Epidermal melanocyte (primary cell): ENCODE measurements at regions not wholly inside any gene's neighbourhood (a gene's known extent, or its start where the extent isn't known, plus 50 kb on each side); places are given as distances from the start of the nearest gene placed in this dataset.

ENCODE experiments used
- DNase-seq: peaks from one replicate; pipeline ENCODE4 v3.0.0; 2011; ENCODE audit warnings: low spot score; ENCODE audit not compliant: insufficient read length

DNA sequence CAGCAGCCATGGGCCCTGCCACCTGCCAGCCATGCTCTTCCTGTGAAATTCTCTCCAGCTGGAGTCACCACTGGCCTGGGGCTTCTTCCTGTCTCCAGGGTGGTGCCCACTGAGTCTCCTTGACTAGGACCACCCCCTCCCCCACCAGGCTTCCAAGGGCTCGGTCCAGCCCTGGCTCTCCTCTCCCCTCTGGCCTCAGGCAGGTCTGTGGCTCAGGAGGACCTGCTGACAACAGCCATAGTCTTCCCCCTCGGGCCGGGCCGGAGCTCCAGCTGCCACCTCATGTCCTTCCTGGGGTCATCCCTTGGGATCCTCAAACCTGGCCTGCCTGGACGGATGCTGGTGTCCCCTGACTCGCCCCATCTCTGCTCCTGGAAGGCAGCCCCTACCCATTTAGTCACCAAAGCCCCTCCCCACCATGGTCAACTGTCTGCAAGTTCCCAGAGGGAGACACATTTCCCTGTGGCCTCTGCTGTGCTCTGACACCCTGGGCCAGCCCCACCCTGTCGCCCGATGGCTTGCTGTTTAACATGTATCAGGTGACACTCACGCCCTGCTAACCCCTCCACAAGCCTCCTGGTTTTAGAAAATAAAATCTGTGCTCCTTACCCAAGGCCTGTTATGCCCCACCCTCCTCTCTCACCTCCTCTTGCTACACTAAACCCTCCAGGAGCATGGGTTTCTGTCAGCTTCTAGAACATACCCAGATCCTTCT is 186.2 kb downstream of the RBFOX3 start:
- DNase-seq, result no peak

DNA sequence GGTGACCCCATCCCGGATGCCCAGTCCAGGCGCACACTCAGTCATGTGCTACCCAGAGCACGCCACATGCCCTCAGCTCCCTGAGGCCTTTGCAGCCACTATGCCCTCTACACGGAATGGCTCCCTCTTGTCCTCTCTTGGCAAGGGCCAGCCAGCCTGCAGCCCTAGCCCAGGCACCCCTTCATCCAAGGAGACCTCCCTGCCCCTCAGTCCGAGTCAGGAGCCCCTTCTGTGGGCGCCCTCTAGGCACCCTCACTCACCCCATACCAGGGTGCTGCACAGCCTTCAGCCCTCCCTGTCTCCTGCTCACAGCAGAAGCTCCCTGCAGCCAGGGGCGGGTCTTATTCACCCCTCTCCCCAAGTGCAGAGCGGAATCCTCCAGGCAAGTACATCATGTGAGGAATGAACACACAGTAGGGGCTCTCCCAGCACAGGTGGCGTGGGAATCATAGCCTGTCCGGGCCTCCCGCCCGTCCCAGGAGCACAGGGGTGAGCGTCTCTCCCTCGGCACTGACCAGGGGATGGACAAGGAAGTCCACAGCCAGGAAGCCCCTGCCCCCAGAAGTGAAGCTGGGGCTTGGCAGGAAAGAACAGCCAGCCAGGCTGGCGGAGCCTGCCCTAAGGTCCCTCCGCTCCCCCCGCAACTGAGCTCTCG is 186.9 kb downstream of the RBFOX3 start:
- no peak for DNase-seq

DNA sequence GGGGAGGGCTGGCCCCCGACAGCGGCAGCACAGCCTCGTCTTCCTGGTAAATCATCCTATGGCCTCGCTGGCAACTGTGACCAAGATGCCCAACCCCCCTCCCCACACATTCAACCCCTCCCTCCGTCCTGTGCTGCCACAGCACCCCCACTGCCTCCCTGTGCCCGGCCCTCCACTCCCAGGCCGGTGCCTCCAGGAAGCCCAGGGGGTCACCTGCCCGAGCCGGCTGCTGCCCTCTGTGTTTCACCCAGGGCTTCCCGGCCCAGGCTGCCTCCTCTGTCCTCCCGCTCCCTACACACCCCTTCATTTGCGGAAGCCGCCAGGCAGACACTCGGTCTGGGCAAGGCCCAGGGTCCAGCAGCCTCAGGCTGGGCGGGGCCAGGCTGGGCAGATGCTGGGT is 188.6 kb downstream of the RBFOX3 start:
- no peak for DNase-seq

DNA sequence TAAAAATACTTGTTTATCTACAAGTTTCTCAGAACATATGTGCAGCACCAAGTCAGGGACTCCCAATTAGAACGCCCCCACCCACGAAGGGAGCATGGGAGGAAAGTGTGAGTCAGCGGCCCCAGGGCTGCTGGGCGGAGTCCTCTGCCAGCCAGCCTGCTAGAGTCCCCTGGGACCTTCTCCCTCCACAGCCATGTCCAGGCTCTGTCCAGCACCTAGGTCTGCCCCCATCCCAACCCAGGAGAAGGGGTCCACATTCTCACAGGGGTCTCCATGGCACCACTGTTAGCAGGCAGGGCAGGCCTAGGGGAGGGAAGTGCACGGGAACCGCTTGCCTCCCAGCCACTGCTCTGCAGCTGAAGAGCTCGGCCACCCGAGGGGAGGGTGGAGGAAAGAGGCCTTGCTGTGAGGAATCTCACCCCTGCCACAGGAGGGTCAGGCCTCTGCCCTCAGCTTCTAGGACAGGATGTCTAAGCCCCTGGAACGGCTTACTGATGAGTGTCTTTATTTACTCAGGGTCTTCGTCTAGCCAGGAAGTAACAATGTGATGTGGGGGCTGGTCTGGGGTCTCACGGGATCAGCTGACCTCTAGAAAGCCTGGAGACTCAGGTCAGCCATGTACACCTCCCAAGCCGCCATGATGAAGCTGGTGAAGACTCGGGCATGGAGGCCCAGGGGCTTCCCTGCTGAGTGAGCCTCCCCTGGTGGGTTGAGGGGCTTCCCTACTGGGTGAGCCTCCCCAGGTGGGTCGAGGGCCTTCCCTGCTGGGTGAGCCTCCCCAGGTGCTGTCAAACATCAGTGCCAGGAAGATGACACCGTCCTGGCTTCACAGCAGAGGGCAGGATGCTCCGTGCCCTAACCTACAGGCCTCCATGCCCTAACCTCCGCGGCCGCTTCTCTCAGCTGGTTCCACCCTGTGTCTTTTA is 190.3 kb downstream of the RBFOX3 start:
- DNase-seq, result no peak

DNA sequence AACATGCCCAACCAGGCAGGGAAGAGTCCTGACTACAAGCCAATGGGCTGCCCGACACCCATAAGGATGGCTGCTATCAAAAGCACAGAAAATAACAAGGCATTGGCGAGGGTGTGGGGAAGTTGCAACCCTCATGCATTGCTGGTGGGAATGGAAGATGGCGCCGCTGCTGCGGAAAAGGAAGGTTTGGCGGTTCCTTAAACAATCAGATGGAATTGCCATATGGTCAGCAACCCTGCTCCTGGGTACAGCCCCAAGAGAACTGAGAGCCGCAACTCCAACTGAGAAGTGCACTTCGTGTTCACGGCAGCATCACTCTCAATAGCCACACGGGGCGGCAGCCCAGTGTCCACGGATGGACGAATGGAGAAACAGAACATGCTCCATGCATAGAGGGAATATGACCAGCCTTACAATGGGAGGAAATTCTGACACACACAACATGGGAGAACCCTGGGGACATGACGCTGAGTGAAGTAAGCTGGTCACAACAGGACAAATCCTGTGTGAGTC is 193.3 kb downstream of the RBFOX3 start:
- no peak for DNase-seq

DNA sequence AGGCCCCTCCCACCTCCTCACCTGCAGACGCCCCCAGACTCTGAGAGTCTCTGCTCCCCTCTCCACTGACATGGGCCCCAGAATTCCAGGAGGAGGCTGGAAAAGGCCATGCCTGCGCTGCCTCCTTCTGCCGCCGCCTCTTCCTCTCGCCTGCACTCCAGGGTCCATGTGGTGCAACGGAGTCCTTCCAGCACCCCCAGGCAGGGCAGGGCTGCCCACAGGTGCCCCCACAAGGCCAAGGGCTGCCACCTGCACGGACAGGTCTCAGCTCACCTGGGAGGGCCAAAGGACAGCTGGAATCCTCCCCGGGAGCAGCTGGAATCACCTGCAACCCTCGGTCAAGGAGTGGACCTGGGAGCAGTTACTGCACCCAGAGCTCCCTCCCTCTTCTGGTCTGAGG is 194.9 kb downstream of the RBFOX3 start:
- no peak for DNase-seq

DNA sequence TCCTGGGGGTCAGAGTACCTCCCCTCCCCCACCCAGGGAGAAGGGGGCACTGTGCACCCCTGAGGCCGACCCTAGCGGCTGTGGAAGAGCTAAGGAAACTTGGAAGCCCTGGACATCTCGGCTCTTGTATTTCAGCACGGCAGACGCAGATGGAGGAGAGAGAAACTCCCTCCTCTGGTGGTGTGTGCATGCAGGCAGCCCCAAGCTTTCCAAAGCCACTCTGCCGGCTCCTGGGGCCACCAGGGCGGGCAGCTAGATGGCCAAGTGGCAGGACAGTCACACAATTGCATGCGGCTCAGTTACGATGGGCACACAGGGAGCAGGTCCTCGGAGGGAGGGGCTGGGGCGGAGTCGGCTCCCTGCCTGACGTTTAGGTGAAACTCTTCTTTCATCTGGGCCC is 195.5 kb downstream of the RBFOX3 start:
- DNase-seq, result no peak

DNA sequence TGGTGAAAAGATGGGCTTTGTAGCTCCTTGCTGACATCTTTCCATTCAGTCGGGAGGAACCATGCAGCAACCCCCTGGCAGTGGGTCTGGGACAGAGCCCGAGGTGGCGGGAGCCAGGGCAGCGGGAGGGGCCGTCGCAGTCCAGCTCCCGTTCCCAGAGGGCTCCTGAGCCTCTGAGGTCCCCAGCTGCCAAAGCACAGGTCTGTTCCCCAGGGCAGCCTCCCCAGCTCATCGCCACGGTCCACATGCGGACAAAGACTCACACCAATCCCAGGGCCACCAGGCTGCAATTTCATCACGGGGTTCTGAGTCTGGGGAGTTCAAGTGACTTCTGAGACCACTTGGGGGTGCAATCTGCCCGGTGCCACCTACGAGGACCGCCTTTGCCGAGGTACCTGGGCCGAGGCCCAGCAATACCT is 196.0 kb downstream of the RBFOX3 start:
- DNase-seq, result no peak

DNA sequence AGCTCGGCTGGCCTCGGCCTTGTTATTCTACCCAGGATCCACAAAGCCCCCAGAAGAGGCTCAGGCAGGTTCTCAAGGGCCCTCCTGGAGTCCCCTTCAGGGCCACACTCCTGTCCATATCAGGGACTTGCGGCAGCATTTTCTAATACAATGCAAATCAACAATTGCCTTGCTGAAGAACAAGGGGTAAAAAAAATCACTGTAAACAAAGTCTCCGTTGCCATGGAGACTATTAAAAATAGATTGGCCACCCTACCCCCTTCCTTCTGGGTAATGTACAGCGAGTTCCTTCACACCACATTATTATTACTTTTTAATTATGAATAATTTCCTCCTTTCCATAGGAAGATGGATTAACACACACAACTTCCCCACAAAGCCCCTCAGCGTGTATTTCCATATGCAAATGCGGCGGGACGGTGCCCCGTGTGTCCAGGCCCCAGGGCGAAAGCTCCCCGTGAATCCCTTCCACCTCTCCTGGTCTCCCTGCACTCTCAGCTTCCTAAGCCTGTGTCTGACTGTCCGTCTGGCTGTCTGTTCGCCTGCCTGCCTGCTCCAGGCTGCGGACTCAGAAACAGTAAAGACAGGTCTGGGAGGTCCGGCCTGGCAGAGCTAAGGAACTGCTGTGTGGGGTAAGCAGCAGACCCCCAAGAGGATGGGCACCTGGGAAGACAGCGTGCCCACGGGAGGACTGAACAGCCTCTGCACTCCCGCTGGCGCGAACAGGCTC is 196.6 kb downstream of the RBFOX3 start:
- DNase-seq, result no peak

DNA sequence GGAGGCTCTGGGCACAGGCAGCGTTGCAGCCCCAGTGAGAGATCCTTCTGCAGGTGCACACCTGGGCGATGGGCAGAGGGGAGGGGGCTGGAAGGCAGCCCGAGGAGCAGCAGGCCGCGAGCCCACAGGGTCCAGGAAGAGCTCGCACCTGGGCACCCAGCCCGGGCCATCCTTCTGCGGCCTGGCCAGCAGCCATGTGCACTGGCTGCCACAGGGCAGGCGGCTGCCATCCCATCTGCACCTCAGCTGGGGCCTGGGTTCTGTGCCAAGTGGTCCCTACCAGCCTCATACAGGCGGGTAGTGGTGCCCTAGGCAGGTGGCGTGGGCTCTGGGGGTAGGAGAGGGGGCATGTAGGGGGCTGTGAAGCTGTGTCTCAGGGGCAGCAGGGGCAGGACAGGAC is 197.2 kb downstream of the RBFOX3 start:
- DNase-seq, result no peak

DNA sequence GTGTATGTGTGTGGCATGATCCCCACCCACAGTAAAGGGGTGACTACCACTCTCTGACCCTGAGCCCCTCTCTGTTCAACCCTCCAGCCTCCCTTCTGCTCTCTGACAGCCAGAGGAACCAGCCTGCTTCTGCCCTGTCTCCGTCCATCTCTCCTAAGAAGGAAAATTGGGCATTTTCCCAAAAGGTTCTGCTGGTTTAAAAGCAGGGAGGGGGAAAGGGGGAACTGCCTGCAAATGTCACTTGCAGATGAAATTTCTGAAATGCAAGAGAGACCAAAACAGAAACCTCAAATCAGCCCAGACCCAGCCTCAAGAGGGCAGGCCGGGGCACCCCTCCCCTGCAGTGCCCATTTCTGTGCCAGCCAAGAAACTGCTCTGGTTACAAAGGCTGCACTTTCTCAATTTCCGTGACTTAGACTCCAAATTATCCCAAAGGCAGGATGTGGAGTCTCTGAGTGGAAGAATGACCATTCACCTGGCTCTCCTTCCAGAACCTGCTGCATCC is 197.9 kb downstream of the RBFOX3 start:
- DNase-seq, result no peak

DNA sequence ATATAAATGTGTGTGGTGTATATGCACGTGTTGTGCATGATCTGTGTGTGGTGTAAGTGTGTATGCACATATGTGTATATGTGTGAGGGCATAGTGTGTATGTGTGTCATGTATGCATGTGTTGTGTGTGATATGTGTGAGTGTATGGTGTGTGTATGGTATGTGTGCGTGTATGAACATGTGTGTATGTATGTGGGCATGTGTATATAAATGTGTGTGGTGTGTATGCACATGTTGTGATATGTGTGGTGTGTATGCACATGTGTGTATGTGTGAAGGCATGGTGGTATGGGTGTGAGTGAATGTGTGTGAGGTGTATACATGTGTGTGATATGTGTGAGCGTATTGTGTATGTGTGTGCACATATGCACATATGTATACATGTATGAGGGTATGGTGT is 198.7 kb downstream of the RBFOX3 start:
- no peak for DNase-seq

DNA sequence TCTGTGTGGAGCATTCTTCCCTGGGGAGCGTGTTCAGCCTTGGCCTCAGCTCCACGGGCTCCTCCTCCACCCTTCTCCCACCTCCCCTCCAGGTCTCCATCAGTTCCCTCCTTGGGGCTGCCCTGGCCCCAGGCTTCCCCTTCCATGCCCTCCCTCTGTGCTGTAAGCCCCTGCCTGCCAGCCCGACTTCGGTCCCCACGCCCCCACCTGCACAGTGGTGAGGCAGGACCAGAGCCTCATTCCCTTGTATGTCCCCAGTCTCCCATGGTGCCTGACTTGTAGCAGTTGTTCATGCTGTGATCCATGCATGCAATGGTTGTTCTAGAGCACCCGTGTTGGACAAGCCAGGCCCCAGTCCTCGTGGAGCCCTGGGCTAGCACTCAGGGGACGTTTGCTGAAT is 199.4 kb downstream of the RBFOX3 start:
- no peak for DNase-seq

DNA sequence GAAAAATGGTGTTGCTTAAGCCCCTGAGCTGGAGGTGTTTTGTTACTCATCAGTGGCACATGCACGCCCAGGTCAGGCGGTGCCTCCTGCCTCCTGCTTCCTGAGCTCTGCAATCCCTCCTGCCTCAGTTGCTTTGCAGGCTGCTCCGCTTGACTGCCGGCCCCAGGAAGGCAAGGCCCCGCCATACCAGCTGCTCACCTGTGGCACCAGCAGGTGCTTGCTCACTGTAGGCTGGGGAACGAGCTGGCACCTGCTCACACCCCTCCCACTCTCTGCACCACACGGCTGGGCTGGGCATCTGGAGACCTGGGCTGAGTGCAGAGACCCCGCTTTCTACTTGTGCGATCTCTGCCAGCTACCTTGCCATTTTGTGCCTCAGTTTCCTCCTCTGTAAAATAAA is 200.2 kb downstream of the RBFOX3 start:
- no peak for DNase-seq

DNA sequence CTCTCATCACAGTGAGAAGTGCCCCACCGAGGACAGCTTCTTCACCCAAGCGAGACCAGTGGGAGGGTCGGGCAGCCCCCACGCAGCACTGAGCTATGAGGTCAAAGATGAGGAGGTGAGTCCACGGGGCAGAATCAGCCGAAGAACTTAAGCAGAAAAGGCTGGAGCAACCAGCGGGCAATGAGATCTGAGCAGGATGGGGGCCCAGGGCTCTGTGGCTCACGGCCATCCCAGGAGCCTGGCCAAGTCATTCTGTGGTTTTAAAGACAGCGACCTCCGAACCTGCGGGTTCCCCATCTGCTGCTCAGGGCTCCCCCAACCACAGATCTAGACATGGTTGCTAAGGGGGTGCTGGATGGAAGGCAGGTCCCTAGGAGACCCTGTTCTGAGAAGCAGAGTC is 202.6 kb downstream of the RBFOX3 start:
- no peak for DNase-seq

DNA sequence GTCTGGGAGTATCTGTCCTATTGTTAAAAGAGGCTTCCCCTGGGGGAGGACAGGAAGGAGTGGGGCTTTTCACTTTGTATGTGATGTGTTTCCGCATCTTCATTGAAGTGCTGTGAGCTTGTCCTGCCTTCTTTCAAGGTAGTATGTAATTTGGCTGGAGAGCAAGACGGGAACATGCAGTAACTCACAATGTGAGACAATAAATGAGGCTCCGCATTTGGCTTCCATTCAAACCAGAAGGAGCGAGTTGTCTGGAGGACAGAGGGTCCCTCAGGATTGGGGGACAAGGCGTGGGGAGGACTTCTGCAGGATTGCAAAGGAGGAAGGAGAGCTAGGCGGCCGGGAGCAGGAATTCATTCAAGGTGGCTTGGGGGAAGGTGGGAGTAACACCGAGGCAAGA is 203.5 kb downstream of the RBFOX3 start:
- no peak for DNase-seq

DNA sequence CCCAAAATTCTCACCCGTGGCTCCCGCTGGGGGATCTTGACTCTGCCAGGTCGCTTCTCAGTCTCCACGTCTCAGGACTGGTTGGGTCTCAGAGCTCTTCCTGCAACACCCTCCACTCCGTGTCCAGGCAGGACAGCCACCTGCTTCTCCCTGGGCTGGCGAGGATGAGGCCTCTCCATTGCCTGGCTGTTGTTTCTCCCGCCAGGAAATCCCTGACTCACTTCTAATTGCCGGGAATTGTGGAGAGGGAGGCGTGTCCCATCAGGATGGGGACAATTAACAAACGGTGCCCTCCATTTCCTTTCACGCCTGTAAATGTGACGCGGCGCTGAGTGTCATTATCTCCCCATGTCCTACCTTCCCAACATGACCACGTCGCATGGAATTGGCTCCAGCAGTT is 204.5 kb downstream of the RBFOX3 start:
- no peak for DNase-seq

DNA sequence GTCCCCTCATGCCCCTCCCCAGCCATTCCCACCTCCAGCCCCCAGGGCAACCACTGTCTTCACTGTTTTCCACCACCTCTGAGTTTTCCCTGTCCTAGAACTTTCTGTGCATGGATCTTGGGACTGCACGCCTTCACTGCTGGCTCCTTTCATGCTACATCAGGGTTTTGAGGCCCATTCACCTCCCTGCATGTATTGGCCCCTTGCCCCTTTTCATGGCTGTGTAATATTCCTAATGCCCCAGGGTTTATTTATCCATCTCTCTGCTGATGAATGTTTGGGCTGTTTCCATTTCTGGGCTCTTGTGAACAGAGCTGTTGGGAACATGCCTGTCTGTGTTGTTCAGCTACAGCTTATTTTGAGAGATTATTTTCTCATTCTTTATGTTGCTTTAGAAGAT is 205.0 kb downstream of the RBFOX3 start:
- no peak for DNase-seq

DNA sequence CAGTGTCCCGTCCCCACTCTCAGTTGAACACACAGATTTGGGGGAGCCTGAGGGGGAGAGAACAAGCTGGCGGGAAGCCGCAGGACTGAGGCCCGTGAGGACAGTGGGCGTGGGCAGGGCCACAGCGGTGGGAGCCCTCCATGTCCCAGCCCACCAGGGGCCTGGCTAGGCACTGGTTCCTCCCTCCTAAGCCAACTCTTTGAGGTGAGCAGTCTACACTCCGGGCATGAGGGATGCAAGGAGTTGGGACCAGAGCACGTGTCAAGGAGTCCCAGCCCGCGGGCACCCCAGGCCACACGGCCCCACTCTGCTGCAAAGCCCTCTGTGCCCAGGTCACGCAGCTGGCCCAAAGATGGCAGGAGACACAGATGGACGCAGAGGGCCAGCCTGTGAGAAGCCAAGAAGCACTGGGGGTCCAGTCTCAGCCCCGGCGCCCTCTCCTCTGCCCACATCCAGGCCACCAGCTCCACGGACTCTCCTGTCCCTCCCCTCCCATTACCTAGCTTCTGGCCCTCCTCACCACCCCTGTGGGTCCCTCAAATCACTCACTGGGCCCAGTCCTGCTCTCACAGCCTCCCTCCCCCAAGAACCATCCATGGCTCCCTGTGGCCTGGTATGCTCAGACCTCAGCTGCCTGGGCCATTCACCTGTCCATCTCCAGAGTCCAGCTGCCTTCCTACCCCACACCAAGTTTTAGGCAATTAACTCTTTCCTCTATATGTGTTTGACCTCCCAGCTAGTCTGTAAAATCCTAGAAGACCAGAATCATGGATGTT is 206.5 kb downstream of the RBFOX3 start:
- DNase-seq, result no peak
